Hepatocyte (in vitro differentiated cells): ENCODE measurements at regions not wholly inside any gene's neighbourhood (a gene's known extent, or its start where the extent isn't known, plus 50 kb on each side); places are given as distances from the start of the nearest gene placed in this dataset.

ENCODE experiments used
- EZH2 ChIP-seq: fragments of 200-600 bp; sonication (generic); IDR thresholded peaks from 2 replicates; pipeline ENCODE4 v1.6.1; 2016; ENCODE audit warnings: antibody characterized with exemption, mild to moderate bottlenecking, borderline replicate concordance
- TF ChIP-seq, protein P1 (sequence below): fragments of 200-600 bp; sonication (generic); IDR thresholded peaks from 2 replicates; pipeline ENCODE4 v1.5.1; 2016; ENCODE audit warnings: antibody characterized with exemption, mild to moderate bottlenecking; ENCODE audit not compliant: poor library complexity

DNA sequence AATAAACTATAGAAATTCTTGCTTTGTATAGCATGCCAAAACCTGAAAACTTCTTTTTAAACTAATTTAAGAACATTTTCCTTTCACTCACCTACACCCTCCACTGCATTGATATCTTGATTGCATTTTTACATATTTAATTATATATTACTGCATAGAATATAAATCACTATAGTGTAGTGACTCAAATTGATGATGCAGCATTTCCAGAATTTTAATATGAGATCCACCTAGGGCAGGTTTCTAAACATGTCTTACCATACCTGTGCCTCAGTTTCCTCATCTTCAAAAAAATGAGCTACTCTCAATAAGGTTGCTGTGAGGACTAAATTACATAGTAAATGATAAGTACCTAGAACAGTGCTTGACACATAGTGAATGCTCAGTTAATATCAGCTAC is 881.5 kb downstream of the RPS29 start:
- TF ChIP-seq, protein P1, sequence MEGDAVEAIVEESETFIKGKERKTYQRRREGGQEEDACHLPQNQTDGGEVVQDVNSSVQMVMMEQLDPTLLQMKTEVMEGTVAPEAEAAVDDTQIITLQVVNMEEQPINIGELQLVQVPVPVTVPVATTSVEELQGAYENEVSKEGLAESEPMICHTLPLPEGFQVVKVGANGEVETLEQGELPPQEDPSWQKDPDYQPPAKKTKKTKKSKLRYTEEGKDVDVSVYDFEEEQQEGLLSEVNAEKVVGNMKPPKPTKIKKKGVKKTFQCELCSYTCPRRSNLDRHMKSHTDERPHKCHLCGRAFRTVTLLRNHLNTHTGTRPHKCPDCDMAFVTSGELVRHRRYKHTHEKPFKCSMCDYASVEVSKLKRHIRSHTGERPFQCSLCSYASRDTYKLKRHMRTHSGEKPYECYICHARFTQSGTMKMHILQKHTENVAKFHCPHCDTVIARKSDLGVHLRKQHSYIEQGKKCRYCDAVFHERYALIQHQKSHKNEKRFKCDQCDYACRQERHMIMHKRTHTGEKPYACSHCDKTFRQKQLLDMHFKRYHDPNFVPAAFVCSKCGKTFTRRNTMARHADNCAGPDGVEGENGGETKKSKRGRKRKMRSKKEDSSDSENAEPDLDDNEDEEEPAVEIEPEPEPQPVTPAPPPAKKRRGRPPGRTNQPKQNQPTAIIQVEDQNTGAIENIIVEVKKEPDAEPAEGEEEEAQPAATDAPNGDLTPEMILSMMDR: no peak
- no peak for TF ChIP-seq EZH2
